H1 (cell line): ENCODE measurements at regions not wholly inside any gene's neighbourhood (a gene's known extent, or its start where the extent isn't known, plus 50 kb on each side); places are given as distances from the start of the nearest gene placed in this dataset.

ENCODE experiments used
- CBX8 ChIP-seq: fragments of 300-800, 300-1000 bp; sonication (generic); IDR thresholded peaks from 2 replicates; pipeline ENCODE4 v1.7.1; 2016; ENCODE audit warnings: low read depth, low read length, borderline replicate concordance
- EGR1 ChIP-seq: IDR thresholded peaks from 2 replicates; pipeline ENCODE4 v1.6.1; 2011; ENCODE audit warnings: low read depth, low read length, borderline replicate concordance
- FOSL1 ChIP-seq: IDR thresholded peaks from 2 replicates; pipeline ENCODE4 v1.6.1; 2011; ENCODE audit warnings: mild to moderate bottlenecking, low read depth, low read length, moderate library complexity; ENCODE audit not compliant: insufficient read depth
- HDAC2 ChIP-seq, 2 experiments: fragments of 300-600 bp in 1 of 2; sonication (generic) in 1 of 2; IDR thresholded peaks; 2 replicates each; pipeline ENCODE4 v1.6.1; 2011 to 2012; ENCODE audit warnings: low read depth in 2 of 2, low read length in 2 of 2, mild to moderate bottlenecking in 2 of 2, moderate library complexity in 2 of 2, borderline replicate concordance in 1 of 2, inconsistent platforms in 1 of 2
- KDM5A ChIP-seq: fragments of 200-600 bp; IDR thresholded peaks from 2 replicates; pipeline ENCODE4 v1.7.1; 2012; ENCODE audit warnings: mild to moderate bottlenecking, low read length, inconsistent platforms, mixed read lengths
- SRF ChIP-seq: IDR thresholded peaks from 2 replicates; pipeline ENCODE4 v1.6.1; 2011; ENCODE audit warnings: mild to moderate bottlenecking, low read depth, low read length, moderate library complexity
- ZNF274 ChIP-seq: IDR thresholded peaks from 2 replicates; pipeline ENCODE4 v1.7.0; 2012; ENCODE audit warnings: low read length, borderline replicate concordance; ENCODE audit errors: extremely low read depth

- TF ChIP-seq ZNF274 = no peak
- TF ChIP-seq KDM5A = no peak
- TF ChIP-seq SRF = no peak
- TF ChIP-seq EGR1 = no peak
- no peak for TF ChIP-seq CBX8
- no peak for TF ChIP-seq HDAC2 (IDR thresholded peaks at IDR 0.05; ENCODE audit: borderline replicate concordance in 1 of 2, low read depth in 2 of 2, low read length in 2 of 2)
- TF ChIP-seq FOSL1 = no peak
Measured at GRCh38 chr13:34762312-34762711, 179.8 kb upstream of the NBEA start (continued).
